Sigmoid colon (tissue), 4 donors: ENCODE measurements at regions not wholly inside any gene's neighbourhood (a gene's known extent, or its start where the extent isn't known, plus 50 kb on each side); places are given as distances from the start of the nearest gene placed in this dataset.

Source experiments
- EP300 ChIP-seq, 4 donors: sonication (generic); formaldehyde crosslinking; IDR thresholded peaks; one replicate each; pipeline ENCODE4 v1.6.1; 2017; ENCODE audit warnings: antibody characterized with exemption in 4 of 4
- POLR2A ChIP-seq, 2 donors: fragments of 450-650 bp; IDR thresholded peaks; one replicate each; pipeline ENCODE4 v1.6.1; 2016; ENCODE audit warnings: antibody characterized with exemption in 2 of 2, mild to moderate bottlenecking in 2 of 2, moderate library complexity in 2 of 2
- POLR2AphosphoS5 ChIP-seq, 4 donors: sonication (generic); formaldehyde crosslinking; IDR thresholded peaks; one replicate each; pipeline ENCODE4 v1.6.1; 2017; ENCODE audit warnings: antibody characterized with exemption in 4 of 4
- TF ChIP-seq, protein P1 (sequence below), 4 experiments: fragments of 450-650 bp in 3 of 4; fragments of 200-600 bp in 1 of 4; IDR thresholded peaks; one replicate each; pipeline ENCODE4 v1.5.1; 2016 to 2019; ENCODE audit warnings: antibody characterized with exemption in 4 of 4, mild to moderate bottlenecking in 3 of 4, moderate library complexity in 2 of 4

DNA sequence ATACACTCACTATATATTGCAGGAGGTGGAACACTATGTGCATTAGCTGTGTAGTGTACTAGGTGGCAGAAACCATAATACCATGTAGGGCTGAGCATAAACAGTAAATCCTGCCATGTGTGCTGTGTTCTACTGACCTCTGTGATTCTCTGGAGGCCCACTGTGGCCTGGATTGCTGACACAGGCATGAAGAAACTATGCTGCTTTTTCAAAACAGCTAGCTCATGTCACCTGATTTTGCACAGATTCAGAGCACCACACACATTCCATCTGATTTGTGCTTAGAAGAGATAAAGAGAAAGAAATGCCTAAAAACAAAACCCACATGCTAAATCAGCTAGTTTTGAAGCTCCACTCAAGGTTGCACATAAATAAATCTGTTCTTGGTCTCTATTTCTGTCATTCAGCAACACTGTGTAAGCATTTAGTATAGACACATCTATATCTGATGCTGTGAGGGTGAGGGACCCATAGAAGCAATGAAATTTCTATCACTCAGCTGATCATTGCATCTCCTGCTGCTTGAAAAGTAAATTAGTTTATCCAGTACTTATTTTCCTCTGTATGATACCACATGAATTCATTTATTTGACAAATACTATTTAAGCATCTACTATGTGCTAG lies 1007.7 kb upstream of the SEMA6D start:
- TF ChIP-seq, protein P1, sequence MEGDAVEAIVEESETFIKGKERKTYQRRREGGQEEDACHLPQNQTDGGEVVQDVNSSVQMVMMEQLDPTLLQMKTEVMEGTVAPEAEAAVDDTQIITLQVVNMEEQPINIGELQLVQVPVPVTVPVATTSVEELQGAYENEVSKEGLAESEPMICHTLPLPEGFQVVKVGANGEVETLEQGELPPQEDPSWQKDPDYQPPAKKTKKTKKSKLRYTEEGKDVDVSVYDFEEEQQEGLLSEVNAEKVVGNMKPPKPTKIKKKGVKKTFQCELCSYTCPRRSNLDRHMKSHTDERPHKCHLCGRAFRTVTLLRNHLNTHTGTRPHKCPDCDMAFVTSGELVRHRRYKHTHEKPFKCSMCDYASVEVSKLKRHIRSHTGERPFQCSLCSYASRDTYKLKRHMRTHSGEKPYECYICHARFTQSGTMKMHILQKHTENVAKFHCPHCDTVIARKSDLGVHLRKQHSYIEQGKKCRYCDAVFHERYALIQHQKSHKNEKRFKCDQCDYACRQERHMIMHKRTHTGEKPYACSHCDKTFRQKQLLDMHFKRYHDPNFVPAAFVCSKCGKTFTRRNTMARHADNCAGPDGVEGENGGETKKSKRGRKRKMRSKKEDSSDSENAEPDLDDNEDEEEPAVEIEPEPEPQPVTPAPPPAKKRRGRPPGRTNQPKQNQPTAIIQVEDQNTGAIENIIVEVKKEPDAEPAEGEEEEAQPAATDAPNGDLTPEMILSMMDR (IDR thresholded peaks at IDR 0.05) = no peak
- no peak for TF ChIP-seq POLR2A (IDR thresholded peaks at IDR 0.05)
- TF ChIP-seq POLR2AphosphoS5 (IDR thresholded peaks at IDR 0.05) = no peak
- TF ChIP-seq EP300 (IDR thresholded peaks at IDR 0.05) = no peak
